Frontal cortex (tissue), 3 donors: ENCODE measurements at regions not wholly inside any gene's neighbourhood (a gene's known extent, or its start where the extent isn't known, plus 50 kb on each side); places are given as distances from the start of the nearest gene placed in this dataset.

Experiments used
- DNase-seq, 2 donors: peaks; one replicate each; pipeline ENCODE4 v3.0.0; 2012; ENCODE audit warnings: low spot score in 2 of 2
- FAIRE-seq: peaks from 2 replicates; lab custom pipeline; 2012; peaks lifted over from hg19 to GRCh38; lab: Jason Lieb, UNC
- donor health status: control.
- donor health status: control.
- donor health status: control.

DNA sequence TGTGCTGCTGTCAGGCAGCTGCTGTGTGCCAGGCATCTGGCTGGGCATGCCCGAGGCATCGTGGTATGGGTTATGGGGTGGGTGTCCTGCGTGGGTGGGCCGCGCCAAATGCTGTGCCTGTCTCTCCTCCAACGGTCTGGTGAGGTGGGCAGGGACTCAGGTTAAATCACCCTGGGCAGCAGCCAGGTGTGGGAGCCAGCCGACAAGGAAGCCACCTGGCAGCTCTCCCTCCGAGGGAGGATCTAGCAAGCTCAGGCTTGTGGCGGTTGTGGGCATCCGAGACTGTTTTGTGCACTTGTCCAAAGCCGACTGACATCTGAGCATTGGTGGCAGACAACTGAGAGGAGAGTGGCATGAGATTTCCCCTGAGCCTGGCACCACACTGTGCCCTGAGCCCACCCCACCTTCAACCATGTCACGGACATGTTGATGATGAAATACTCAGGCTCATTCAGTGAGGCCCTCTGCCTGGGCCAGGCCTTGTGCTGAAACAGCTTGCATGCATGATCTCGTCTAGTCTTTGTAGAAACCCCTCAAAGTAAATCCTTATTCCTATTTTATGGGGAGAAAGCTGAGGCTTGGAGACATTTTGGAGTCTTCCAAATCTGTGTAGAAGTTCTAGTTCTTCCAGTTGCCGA is 181.8 kb upstream of the MYL2 start:
- DNase-seq, result no peak
- no peak for FAIRE-seq

DNA sequence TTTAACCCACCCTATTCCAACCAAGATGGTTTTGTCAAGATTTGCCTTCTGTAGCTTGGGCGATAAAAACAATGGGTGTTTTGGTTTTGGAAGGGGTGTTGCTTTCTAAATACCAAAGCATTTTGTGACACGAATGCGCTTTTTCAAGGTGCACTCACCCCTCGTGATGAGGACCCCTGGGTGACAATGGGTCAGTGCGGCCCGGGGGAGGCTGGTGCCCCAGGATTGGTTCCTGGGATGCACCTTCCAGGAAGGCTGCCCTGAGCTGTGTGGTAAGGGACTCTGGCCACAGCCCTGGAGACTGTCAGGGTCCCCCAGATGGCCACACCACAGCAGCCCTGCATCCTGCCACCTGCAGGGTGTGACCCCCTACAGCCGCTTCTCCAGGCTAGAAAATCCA is 180.6 kb upstream of the MYL2 start:
- FAIRE-seq (no peak), DNase-seq (no peak)

DNA sequence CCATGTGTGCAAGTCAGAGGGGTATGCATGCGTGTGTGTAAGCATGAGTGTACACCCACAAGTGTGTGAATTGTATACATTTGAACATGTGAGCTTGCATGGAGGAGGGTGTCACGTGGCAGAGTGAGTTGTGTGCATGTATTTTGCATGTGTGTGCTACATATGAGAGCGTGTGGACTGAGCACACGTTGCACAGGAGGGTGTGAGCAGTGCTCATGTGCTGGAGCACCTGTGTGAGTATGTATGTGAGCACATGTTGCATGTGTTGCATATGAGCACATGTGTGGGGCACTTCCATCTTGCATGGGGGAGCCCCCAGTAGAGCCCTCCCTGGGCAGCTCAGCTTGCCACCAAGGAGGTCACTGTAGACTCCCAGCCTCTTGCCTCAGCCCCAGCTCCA is 180.2 kb upstream of the MYL2 start:
- no peak for FAIRE-seq
- no peak for DNase-seq

DNA sequence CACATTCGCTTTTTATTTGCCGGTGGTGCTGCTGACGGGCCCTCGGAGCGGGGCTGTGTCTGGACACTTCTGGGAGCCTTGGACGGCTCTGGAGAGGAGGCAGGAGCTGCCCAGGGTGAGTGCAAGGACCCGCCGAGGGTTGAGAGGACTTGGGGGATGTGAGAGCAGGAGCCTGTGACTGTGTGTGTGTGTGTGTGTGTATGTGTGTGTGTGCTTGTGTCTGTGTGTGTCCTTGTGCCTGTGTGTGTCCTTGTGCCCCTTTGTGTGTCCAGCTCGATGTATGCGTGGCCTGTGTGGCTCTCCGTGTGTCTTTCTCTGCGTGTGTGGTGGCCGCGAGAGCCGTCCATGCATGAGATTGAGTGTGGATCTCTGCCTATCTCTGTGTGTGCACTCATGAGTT is 179.6 kb upstream of the MYL2 start:
- no peak for FAIRE-seq
- no peak for DNase-seq

DNA sequence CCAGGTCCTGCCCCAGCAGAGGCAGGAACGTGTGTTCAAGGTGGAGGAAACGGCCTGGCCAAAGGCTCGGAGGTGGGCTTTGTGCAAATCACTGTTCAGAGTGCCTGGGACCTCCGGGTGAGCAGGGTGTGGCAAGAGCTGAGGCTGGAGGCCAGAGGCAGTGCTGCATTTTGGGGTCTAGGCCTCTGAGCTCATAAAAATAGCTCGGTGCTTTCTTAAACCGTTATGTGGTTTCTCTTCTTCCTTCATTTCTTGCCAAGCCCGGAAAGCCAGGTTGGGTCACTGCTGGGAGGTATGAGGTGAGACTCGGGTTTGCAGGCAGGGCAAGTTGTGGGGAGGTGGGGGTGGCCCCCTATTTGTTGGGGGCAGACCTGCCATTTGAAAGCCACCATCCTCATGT is 178.8 kb upstream of the MYL2 start:
- DNase-seq, result no peak
- FAIRE-seq, result no peak

DNA sequence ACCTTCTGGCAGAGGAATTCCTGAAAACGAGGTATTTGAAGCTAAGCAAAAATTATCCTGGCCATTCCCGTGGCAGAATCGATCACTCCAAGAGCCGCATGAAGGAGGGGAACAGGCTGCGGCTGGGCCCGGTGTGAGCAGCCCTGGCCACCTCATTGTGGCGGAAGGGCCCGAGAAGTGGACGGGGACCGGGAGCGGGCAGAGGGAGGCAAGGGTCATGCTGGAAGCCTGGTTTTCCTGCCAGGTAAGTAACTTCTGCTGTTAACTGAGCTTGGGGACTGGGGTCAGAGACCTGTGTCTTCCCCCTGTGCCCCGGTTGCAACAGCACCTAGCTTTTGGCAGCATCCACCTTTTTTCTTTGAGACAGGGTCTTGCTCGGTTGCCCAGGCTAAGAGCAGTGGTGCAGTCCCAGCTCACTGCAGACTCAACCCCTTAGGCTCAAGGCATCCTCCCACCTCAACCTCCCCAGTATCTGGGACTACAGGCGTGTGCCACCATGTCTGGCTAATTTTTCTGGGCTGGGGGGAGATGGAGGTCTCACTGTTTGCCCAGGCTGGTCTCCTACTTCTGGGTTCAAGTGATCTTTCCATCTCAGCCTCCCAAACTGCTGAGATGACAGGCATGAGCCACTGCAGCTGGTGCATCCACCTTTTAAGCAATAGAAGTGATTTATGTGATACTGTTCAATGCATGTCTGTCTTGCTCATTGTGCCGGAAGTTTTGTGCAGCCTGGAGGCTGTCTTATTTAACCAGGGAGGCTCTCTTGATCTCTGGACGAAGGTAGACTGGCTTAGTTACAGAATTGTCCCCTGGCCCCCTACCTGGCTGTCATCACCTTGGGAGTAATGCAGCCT is 174.0 kb upstream of the MYL2 start:
- FAIRE-seq (no peak), DNase-seq (no peak)

DNA sequence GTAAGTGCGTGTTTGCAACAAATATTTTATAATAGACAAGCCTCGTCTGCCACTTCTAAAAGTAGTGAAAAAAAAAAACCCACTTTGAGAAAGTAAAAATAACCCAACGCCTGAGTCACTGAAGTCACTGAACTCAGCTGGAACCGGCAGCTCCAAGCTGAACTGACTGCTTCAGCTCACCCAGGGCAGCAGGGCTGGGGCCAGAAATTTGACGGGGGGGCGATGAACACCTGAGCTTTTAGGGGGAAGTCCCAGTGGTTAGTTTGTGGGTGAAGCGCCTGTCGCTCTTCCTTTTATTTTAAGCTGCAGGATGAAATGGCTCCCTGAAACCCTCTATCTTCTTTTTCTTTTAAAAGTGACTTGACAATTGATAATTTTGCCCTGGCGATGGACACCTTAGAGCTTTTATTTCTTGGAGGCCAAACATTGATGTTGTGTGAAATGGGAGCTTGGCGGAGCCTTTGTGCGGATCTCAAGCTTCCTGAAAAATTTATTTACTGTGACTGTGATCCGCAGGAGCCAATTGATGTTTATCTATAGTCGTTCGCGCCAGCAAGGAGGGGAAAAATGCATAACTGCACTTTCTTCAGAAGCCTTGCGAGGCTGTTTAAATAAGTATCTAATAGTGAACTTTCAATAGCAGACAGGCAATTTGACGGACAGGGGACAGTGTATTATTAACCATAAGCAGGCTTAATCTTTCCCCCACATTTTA is 173.2 kb upstream of the MYL2 start:
- no peak for DNase-seq
- no peak for FAIRE-seq

DNA sequence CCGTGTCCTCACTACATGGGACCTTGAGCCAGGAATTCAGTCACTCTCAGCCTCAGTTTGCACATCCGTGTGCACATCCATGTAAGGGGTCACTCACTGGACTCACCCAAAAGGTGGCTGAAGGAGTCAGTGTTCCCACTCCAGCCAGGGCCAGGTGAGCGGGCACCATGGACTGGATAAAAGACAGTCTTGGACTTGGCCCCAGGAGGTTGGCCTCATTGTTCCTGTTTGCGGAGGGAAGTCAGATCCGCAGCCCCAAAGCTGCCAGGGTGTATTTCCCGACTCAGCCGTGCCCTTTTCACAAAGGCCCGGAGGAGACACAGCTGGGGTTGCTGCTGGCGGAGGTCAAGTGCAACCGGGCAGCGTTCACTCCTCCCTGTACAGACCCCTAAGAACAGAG is 170.7 kb upstream of the MYL2 start:
- no peak for FAIRE-seq
- DNase-seq, result no peak

DNA sequence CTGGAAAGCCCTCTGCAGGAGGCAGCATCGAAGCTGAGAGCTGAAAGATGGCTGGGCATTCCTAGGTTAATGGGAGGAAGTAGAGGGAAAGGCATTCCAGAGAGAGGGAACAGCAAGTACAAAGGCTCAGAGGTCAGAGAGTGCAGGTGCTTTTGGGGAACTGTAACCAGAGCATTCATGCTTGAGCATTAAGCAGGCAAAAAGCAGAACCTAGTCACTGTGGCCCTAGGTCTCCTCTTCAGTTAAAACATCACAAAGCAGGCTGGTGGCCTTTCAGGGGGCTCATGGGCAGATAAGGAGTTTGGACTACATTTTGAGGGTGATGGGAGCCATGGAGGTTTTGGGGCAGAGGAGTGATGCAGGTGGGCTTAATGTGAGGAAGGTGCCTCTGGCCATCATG is 169.2 kb upstream of the MYL2 start:
- no peak for DNase-seq
- FAIRE-seq, result no peak

DNA sequence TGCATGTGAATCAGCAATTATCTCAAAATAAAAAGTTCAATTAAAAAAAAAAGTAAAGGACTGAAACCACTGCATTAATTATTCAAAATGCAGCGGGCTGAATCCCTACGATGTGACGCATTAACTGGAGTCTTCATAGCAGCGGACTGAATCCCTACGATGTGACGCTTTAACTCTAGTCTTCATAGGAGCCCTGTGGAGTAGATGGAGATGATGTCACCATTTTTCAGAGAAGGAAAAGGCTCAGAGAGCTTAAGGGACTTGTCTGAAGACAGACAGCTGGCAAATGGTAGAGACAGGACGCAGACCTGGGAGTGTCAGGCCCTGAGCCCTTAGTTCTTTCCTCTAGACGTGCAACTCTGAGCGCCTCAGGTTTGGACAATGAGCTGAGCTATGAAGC is 168.0 kb upstream of the MYL2 start:
- DNase-seq, result no peak
- FAIRE-seq, result no peak

DNA sequence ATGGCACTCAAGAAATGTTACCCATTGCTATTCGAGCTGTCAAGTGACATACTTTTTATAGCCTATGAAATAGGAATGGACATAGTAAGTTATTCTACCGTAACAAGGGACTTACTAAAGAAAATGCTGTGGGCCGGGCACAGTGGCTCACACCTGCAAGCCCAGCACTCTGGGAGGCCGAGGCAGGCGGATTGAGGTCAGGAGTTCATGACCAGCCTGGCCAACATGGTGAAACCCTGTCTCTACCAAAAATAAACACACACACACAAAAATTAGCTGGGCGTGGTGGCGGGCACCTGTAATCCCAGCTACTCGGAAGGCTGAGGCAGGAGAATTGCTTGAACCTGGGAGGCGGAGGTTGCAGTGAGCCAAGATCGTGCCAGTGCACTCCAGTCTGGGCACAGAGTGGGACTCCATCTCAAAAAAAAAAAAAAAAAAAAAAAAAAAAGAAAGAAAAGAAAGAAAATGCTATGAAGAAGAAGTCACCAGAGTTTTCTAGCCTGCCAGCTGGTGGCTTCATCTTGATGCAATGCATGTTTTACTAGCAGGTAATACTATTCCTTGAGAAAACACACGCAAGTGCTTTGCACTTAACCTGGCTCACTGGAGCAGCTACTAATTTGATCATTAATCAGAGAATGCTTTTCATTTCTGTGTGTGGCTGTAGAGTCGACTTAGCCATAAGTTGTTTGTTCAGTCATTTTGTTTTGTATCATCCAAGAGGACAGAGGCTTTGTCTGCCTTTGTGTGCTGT is 166.7 kb upstream of the MYL2 start:
- DNase-seq (no peak), FAIRE-seq (no peak)

DNA sequence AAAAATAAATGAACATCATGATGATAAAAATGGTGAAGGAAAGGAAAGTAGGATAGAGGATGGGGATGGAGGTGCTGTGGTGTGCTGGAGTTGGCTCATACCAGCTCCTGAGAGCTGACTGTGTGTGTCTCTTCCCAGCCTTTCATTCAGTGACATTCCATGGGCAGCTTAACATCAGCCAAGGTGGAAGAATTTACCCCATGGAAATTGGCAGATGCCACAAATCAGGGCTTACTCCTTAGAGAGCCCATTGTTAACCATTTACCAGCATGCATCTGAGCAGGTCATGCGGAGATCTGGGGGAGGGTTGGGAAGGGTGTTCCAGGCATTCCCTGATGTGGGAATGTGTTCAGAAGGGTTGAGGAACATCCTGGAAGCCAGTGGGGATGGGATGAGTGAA is 164.7 kb upstream of the MYL2 start:
- FAIRE-seq (no peak), DNase-seq (no peak)

DNA sequence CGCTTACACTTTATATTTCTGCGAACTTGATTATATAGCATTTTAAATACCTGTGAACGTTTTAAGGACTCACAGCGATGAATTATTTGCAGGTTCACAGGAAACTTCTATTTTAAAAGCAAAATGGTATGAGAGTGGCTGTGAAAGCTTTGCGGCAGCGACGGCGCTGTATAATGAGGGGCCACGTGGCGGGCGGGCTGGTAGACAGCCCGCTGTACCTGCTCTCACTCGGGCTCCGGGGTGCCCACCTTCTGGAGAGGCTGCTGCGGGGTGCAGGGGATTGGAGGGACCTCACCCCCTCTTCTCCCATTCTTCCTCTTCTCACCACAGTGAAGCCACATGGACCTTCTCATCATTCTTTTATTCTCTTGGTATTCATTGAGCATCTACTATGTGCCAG is 164.2 kb upstream of the MYL2 start:
- no peak for FAIRE-seq
- DNase-seq, result no peak

DNA sequence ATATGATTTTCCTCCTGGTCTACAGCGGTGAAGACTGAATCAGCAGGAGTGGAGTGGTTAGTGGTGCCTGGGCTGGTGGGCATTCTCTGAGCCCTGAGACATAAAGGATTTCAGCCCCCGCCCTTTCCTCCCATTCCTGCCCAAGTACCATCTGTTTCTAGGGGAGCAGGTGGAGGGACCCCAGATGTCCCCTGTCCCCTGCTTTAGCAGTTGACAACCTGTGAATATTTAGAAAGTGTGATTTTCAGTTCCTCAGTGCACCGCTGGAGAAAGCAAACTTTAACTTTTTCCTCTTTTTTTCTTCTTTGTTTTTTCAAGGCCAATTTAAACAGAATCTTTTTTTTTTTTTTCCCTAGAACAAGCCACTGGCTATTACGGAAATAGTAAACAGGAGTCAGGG is 163.8 kb upstream of the MYL2 start:
- FAIRE-seq, result no peak
- DNase-seq, result no peak

DNA sequence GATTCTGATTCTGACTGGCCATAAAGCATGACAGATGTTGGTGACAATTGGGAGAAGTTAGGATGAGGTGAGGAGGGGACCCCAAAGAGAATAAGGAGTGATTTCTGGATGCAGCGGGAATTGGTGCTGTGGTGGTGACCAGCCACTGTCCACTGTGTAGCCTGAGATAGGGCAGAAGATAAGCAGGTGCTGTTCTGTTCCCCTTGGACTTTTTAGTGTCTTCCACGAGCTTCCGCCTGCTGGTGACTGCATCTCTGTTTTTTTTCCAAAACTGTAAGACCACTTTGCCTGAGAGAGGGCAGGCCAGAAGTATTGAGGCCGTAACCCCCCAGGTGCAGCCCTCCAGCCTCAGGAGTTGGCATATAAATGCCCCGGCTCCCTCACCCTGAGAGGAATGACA is 161.2 kb upstream of the MYL2 start:
- FAIRE-seq (no peak), DNase-seq (no peak)

DNA sequence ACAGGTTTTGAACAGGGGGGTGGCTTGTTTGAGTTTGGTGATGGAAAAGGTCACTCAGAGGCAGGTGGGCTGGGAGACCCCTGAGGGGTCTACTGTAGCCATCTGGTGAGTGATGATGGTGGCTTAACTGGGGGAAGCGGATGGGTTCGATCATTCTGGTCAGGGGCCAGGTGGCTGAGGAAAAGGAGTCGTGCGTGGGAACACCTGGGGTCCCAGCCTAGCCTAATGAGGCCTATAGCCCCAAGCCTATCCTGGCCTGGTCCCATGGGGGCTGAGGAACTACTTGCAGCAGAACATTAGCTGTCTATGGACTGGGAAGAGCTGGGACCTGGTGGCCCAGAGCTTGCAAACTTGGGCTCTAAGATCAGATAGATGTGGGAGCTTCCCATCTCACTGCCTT is 158.4 kb upstream of the MYL2 start:
- FAIRE-seq, result no peak

DNA sequence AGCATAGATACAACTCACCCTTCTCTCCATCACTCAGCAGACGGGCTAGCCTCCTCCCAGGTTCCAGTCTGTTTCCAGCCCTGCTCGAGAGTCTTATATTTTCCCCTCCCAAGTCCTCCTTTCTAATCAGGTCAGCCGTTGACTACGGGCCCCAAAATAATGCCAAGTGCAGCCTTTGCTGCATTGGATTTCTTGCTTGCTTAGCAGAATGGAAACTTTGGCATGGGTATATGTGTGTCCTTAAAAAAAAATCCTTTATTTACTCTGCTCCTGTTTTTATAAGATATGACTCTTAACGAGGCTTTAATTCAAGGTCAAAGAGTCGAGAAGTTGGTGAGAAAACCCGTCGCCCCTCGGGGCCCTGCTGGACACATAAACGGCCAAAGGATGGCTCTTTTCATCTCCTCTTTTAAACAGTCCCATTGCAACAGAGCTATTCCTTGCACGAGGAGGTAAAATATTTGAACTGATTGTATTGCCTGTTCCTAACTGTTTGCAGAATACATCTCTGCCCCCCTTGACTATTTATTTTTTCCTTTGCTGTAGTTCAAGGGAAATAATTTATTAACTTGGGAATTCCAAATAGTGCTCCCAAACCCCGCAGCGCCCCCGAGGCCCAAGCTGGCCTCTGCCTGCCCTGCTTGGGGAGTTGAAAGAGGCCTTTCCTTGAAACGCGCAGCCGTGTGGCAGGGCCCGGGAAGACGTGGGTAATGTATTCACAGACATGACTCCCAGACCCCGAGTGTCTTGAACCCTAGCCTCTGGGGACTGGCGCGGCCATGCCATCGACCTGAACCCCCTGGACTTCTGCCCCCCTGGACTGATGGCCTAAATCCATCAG is 156.5 kb upstream of the MYL2 start:
- no peak for FAIRE-seq
- no peak for DNase-seq

More for the DNA sequence above, 158.4 kb upstream of the MYL2 start:
- DNase-seq, result no peak

DNA sequence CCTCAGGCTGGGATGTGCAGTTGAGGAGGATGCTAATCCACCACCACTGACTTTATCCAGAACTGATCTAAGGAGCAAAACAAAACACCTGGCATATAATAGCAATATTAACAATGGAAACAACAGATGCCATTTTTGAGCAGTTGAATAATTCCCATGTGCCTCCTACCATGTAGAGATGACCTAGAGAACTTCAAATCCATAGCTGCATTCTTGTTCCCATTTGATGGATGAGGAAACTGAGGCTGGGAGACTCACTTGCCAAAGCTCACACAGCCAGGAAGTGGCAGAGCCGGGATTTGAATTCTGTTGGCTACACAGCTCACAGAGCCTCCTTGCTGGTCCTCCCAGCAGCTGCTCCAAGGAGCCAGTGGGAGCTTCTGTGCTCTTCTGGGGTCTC is 155.8 kb upstream of the MYL2 start:
- FAIRE-seq (no peak), DNase-seq (no peak)

DNA sequence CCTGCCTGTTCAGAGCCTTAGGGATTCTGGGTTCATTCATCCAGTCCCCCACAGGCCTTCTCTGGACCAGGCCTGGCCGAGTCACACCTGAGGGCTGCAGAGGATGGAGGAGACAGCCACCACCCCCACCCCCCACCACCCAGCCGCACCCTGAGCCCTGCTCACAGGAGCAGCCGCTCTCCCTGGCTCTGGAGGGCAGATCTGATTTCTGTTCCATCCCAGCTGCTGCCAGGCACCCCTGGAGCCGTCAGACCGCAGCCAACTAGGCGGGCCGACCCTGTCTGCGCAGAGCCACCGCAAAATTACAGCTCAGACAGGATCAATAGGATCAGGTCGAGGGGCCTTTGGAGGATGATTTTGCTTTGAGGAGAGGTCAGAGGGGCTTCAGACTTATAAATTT is 154.6 kb upstream of the MYL2 start:
- FAIRE-seq (no peak), DNase-seq (no peak)

DNA sequence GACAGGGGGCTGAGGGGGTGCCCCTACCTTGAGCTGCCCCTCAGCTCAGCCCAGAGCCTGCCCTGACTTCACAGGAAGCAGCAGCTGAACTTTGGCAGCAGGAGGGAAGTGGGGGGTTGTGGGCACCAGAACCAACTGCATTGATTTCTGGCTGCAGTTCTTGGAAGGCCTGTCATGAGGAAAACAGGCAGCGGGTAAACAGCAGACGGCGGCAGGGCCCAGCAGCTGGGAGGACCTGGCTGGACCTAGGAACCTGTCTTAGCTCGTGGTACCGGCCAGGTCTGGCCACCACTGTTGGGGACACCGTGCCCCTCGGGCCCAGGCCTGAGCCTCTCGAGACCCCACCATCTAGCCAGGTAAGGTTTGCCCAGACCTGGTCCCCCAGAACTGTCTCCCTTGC is 154.2 kb upstream of the MYL2 start:
- FAIRE-seq (no peak), DNase-seq (no peak)
